GM19395 (cell line): ENCODE measurements at regions not wholly inside any gene's neighbourhood (a gene's known extent, or its start where the extent isn't known, plus 50 kb on each side); places are given as distances from the start of the nearest gene placed in this dataset.

ENCODE experiments used
- ATAC-seq: cut with Tn5 transposase; IDR thresholded peaks from one replicate; pipeline ENCODE4 v1.9.1; 2021; ENCODE audit warnings: mild to moderate bottlenecking, moderate library complexity; ENCODE audit not compliant: unreplicated experiment

DNA sequence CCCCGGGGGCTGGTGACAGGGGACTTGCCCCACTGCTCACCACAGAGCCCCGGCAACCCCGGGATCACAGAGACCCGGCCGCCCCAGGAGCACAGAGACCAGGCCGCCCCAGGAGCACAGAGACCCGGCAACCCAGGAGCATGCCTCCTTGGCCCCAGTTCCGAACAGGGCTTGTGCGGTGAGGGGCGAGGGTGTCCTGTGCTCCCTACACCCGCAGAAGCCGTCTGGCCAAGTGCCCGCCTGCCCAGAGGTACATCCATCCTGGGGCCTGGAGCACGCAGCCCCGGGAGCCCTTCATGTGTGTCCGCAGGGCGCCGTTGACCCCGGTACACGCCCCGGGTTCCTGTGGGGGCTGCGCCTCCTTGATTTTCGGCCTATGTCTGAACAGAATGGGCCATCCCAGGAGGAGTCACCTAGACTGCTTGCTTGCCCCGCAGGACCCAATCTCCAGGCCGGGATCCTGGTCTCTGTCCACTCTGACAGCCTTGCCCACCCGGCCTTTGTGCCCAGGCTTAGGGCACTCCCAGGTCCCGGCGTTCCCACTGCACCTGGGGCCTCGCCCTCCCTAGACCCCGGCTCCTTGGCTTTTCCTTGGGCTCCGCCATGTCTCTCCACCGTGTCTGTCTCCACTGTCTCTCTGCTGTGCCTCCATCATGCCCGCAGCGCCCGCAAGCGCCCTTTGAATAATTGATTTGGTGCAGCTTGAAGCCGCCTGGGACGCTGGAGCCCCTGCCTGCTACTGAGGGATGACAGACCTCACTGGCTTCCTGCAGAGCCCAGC lies 219.8 kb downstream of the ERMARD start:
- no peak for ATAC-seq

DNA sequence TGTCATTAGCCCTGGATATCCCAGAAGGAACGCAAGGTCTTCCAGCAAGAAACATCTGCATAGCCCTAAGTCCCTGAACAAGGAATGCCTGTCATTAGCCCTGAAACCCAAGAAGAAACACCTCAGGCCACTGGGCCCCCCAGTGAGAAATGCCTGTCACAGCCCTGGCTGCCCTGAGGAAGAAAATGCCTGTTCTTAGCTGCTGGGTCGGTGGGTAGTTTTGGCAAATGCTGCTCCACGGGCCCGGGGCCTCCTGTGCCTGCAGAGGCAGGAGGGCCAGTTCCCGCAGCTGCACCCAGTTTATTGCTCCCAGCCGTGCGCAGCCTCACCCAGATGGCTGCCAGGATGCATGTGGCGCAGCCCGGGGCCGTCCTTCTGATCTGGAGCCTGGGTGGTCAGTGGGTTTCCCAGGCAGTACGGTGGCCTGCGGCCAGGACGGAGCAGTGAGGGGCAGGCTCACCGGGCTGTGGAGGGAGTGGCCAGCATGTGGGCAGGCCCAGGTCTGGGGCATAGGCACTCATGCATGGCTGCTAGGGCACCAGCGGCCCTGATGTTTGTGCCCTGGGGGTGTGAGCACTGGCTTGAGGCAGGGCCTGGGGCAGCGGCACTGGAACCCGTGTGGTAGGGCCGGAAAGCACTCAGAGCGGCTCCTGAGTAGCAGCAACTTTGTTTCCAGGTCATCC lies 219.0 kb downstream of the ERMARD start:
- ATAC-seq = no peak

DNA sequence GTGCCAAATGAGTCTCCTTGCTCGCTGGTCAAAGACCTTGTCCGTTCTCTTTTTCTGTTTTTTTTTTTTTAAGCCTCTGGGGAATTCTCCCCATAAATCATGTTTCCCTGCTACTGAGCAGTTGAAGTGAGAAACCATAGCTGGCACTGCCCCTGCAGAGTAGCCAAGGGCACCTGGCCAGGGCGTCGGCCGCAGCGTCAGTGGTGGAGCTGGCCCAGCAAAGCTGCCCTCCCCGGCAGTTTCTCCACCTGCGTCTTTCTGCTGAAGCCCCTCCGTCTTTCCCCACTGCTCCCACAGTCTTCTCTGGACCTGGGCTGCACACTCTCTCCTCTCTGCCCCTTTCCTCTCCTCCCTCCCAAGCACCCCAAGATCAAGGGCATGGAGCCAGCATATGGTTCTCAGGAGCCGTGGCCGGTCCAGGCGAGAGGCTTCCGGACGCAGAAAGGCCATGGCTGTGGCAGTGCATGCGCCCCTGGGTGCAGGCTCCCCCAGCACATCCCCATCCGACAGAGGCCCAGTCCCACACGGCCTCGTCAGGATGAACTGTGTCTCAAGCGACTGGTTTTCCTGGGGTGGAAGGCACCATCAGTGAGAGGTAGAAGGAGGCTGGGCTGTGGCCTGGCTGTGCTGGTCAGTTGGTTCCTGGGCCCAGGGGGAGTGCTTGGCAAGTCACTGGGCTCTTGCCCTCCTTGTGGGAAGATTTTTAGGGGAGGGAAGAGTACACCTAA lies 218.1 kb downstream of the ERMARD start:
- ATAC-seq = no peak

DNA sequence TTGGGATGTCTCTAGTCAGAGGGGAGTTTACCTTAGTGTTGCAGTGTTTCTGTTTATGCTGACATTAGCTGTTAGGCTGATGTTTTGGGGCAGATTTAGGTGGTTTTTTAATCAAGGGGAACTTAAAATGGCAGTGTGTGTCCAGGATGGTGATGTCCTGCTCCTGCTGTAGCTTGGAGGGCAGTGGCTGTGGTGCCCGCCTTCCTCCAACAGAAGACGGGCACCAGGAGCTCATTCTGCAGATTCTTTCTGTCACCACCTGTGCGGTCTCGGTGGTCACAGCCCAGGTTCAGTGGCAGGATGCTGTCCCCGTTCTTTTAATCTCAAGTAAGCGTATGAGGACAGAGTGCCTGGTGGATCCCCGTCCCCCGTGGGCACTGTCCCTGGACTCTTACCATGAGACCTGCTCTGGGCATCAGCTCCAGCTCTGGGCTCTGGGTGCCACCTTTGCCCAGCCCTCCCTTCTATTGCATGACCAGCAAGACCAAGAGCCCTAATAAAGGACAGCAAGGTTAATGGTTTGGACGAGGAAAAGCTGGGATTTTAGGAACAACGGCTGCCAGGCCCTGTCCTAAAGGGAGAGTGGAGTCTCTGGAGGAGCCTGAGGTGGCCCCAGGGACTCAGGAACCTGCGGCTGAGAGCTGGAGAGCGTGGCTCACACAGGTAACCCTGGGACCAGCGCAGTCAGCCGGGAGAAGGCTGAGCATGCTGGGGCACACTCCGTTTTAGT lies 217.3 kb downstream of the ERMARD start:
- no peak for ATAC-seq

DNA sequence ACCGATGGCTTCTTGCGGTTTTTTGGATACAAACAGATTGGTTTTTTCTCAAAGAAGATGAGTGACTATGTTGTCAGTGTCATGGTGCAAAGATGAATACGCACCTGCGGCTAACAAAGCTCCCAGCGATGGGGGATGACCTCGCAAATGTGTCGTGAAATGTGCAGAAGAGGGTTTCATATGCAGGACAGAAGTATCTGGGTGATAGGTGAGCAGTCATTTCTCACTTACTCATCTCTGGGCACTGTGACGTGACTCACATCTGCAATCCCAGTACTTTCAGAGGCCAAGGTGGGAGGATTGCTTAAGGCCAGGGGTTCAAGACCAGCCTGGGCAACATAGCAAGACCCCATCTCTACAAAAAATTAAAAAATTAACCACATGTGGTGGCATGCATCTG lies 216.3 kb downstream of the ERMARD start:
- ATAC-seq = no peak

DNA sequence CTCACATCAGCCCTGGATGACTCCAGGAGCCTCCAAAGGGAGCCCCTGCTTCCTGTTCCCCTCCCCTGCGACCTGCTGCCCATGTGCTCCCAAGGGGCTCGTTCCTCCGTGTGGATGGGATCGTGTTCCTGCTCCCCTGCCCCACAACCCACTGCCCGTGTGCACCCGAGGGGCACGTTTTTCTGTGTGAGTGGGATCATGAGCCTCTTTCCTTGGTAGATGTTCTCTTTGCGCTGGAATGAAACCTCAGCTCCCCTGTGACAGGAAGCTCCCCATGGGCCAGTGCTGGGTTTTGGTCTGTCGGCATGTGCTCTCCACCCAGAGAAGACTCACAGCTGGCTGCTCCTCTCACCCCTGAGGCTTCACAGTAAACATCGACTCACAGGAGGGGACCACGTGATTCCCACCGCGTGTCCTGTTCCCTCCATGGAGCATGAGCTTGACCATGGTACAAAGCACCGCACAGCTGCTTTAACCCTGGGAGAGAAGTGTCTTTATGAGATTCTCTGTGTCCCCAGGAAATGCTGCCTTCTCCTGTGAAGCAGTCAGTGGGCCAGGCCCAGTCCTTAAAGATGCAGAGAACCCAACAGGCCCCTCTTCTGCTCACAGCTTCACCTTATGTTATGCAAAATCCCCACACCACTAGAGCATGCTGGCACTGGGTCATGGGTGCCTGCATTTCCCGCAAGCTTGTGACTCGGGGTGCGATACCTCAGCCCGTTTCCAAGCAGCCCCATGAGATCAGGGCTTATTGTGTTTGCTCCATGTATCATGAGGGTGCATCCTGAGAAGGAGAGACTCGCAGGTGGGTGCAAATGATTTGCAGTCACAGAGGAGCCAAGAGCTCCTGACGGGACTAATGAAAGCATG lies 215.1 kb downstream of the ERMARD start:
- no peak for ATAC-seq

DNA sequence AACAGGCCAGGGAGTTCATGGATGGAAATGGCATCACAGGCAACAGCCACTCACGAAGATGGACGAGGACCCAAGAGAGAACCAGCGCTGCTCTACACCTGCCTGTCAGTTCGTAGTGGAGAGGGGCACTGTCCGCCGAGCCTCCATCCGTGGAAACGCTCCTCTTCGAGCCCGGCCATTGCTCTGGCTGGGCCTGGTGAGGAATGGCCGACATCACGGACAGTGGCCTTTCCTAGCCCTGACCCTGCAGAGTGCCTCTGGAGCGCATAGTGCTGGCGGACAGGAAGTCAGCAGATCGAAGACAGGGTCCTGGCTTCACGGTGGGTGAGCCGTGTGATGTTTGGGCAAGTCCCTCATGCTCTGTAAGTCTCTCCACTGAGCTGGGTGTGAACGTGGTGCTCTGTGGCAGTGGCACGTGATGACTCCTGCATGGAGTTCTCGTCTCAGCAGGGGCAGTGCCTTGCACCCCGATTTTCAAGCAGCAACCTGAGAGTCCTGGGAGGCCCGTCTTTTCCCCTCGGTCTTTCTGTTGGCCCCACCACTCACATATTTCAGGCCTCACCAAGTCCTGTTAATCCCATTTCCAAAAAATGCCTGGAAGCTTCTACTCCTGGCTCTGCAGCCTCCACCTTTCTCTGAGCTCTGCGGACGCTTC lies 214.4 kb downstream of the ERMARD start:
- ATAC-seq = no peak

DNA sequence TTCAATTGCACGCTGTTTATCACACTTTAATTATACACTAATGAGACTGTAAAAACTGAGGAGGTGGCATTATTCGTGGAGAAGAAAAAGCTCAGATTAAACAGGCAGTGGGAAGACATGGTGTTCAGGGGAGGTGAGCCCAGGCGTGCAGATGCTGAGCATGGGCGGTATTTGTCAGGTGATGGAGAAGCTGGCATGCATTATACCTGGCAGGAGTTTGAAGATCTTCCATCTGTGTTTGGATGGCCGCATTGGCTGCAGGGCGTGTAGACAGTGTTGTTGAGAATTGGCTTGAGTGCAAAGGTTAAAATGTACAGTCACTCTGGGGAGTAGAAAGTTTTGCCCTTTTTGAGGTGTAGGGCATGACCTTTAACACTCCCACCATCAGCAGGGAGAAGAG lies 213.8 kb downstream of the ERMARD start:
- no peak for ATAC-seq

DNA sequence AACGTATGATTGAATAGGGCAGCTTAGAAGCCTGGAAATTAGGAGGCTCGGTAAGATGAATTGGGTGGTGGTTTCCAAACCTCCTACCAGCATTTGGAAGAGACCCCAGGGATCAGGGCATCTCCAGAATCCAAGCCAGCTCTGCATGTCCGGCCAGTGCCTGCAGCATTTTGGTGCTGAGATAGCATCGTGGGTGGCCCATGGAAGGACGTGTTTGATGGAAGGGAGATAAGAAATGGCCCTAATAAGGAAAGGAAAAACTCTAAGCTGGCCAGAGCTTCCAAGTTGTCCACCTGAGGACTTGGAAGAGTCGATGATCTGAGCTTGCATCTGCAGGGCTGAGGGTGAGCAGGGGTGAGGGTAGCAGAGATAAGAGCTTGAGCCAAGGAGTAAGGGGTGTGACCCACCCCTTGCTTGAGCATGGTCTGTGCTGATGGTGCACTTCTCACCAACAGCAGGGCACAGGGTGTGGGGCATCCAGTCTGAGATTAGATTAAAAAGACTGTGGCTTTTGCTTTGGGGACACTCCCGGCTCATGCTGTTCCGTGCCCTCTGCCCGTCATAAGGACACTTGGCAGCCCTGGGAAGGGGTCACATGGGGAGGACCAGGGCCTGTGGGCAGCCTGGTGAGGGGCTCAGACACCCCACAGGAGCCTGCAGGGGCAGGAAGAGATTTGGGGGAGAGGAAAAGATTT lies 213.2 kb downstream of the ERMARD start:
- no peak for ATAC-seq

DNA sequence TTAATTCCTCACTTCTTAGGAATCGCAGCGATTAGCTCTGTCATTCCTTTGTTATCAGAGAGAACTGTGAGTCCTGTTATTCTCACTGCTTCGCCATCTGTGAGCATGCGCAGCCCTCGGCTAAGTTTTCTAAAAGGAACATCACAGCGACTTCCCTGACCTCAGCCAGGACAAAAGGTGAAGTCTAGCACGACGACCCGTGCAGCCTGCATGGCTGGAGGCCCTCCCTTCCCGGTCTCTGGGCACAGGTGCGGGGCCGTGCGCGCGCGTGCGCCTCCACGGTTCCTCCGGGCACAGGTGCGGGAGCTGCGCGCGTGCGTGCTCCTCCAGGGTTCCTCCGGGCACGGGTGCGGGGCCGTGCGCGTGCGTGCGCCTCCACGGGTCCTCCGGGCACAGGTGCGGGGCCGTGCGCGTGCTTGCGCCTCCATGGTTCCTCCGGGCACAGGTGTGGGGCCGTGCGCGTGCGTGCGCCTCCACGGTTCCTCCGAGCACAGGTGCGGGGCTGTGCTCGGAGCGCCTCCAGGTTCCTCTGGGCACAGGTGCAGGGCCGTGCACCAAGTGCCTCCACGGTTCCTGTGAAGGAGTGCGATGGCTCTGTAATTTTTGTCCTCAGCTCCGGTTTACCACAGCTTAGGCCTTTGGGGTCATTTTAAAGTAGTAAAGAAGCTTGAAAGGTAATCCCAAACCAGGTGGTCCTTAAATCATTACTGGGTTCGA lies 212.3 kb downstream of the ERMARD start:
- no peak for ATAC-seq

DNA sequence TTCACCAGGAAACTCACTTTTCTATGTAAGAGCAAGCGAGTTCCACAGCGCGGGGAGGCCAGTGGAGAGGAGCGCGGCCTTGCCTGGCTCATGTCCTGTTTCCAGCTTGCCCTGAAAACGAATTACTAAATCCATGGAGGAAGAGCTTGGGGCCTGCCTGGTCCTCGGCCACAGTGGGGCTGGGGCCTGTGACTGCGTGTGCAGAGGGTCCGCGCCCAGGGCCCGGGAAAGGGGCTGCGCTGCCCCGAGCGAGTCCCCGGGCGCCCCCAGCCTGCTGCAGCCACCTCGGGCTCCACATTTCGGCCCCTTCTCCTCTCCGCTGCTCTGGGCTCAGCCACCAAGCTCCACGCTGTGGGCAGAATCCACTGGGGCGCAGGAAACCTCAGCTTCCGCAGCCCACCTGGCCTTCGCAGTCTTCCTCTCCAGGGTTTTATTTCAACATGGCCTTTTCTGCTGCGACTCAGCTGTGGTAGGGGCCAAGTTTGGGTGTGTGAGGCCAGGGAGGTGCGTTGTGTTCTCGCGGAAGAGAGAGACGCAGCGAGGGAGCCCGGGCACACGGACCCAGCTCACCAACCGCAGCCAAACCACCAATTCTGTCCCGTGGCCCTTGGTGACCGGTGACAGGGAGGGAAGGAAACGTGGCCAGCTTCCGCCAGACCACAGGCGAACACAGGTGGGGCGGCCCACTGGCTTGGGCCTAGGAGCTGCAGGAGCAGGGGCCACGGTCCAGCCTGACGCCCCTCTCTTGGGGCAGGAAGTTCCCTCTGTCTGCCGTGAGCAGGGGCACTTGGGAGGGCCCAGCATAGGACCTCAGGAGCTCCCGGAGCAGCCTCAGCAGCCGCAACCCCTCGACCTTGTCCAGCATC lies 211.4 kb downstream of the ERMARD start:
- ATAC-seq = no peak

DNA sequence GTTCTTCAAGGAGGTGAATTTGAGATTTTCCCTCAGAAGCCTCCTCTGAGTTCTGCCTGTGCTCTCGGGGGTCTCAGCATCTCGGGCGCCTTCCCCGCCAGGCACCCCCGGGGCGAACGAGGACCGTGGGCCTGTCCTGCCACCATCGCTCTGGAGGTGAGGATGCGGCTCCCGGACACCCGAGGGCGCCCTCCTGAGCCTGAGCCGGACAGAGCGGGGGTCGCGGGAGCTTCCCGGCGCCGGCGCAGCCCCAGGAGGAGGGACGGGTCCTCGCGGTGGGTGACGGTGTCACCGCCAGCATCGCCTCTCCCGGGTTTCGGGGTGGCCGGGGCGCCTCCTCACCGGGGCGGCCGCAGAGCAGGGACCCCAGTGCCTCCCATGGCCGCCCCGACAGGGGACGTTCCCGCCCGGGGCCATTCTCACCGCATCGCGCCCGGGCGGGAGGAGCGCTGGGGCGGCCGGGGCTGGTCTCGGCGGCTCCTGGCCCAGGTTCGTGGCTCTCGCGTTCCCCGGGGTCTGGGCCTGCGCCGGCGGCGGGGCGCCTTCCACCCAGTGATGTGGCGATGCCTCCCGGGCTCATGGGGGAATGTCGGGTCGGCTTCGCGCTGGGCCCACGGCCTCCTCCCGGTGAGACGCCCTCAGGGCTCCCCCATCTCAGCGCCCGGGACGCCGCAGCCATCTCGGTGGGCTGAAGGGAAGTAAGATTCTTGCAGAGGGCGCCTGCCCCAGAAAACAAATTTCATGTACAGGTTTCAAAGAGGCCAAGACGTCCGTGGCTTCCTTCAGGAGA lies 210.5 kb downstream of the ERMARD start:
- no peak for ATAC-seq

DNA sequence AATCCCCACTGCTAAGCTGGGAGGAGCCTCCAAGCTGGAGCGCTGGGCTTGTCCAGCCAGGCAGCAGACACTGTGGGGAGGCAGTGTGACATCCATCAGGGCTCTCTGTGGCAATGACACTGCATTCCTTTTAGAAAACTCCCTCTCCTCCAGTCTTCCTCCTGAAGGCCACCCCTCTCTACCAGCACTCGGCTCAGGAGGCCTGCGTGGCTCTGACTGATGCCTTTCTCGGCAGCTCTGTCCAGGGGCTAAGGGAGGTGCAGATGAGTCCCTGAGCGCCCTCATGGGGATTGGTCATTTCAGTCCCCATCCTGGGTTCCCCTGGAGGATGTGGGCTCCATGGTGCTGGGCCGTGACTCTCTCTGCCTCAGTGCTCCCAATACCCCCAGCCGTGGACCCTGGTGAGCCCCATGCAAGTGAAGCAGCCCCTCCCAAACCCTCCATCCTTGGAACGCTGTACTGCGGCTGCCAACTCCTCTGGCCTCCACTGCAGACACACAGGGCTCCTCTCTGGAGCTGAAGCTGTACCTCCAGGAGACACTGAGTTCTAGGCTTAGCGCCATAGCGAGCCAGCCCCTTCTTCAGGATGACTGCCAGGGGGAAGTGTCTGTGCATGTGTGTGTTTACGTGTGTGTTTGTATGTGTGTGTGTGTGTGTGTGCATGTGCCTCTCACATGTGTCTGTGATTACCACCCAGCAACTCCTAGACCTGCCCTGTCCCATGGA lies 209.6 kb downstream of the ERMARD start:
- no peak for ATAC-seq

DNA sequence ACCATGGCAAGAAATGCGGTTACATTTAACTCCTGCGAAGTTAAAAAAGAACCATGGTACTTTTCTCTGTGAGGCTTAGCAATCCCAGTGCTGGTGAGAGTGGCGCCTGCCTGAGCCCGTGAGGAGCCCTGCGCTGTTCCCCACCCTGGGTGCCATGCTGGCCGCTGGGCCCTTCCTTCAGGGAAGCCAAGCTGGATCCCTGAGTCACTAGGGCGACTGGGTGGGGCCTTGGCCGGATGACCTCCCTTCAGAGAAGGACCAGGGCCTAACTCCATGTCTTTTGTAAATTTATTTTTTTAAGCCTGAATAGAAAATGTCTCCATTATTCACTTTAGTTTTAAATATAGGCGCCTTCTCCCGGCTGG lies 209.1 kb downstream of the ERMARD start:
- no peak for ATAC-seq

DNA sequence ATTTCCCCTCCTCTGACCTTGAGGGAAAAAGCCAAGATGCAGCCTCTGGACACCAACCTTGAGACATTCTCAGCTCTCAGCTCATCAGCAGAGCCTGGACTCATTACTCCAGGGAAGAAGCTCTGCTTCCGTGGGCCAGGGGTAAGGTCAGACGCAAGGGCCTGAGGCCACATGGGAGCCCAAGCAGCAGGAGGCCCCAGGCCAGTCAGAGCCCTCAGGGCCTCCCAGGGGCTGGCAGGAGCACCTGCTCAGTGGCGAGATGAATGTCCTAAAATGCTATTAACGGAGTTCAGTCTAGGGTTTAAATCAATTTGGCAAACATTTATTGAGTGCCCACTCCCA lies 208.6 kb downstream of the ERMARD start:
- ATAC-seq = no peak
